ENCODE measurements at regions not wholly inside any gene's neighbourhood (a gene's known extent, or its start where the extent isn't known, plus 50 kb on each side); places are given as distances from the start of the nearest gene placed in this dataset.
A peak's percentile ranks its signal among the peaks of the same experiment; 100 is the strongest.

GRCh38 chr1:55507578-55507931 is 292.4 kb upstream of the USP24 start:
- H3K9me3 ChIP-seq = no peaks in the 10 kb centered on the region
- 81 to 83% methylated on average over 2 of the region's 2 CpGs for WGBS, 2 donors
- TF ChIP-seq CTCF (IDR thresholded peaks at IDR 0.05) (no peak), POLR2A (IDR thresholded peaks at IDR 0.05) (no peak)
- no peak overlapping the region for H3K4me3 ChIP-seq
- DNase-seq = no peak
- H3K4me1 ChIP-seq = peaks cover 14% of the 10 kb centered on the region
- no peaks in the 10 kb centered on the region for H3K27me3 ChIP-seq
- intact Hi-C loops (cut with DNase I; ENCODE audit: low total_unique reads) = no loop called here
- H3K36me3 ChIP-seq (ENCODE audit: low read depth, missing control alignments) = no peaks in the 10 kb centered on the region
- H3K27ac ChIP-seq = no peak overlapping the region

- TF ChIP-seq POLR2A (IDR thresholded peaks at IDR 0.05) (no peak), CTCF (IDR thresholded peaks at IDR 0.05) (no peak)
- intact Hi-C loops (cut with DNase I; ENCODE audit: low total_unique reads) = no loop called here
- H3K4me3 ChIP-seq = no peak overlapping the region
- no peak for DNase-seq
- peaks cover 14% of the 10 kb centered on the region for H3K4me1 ChIP-seq
- no peak overlapping the region for H3K27ac ChIP-seq
- H3K36me3 ChIP-seq (ENCODE audit: low read depth, missing control alignments) = no peaks in the 10 kb centered on the region
- no peaks in the 10 kb centered on the region for H3K27me3 ChIP-seq
- 73 to 74% methylated on average over 6 of the region's 6 CpGs for WGBS, 2 donors
- no peaks in the 10 kb centered on the region for H3K9me3 ChIP-seq
Measured at GRCh38 chr1:55506740-55507577, 291.8 kb upstream of the USP24 start.

- no peak overlapping the region for H3K27ac ChIP-seq
- no peaks in the 10 kb centered on the region for H3K9me3 ChIP-seq
- no peaks in the 10 kb centered on the region for H3K27me3 ChIP-seq
- H3K4me3 ChIP-seq = no peak overlapping the region
- TF ChIP-seq CTCF (IDR thresholded peaks at IDR 0.05) = no peak
- no peak for TF ChIP-seq POLR2A (IDR thresholded peaks at IDR 0.05)
- no peaks in the 10 kb centered on the region for H3K36me3 ChIP-seq (ENCODE audit: low read depth, missing control alignments)
- peaks cover 14% of the 10 kb centered on the region for H3K4me1 ChIP-seq
- intact Hi-C loops (cut with DNase I; ENCODE audit: low total_unique reads) = no loop called here
- no peak for DNase-seq
Measured at GRCh38 chr1:55505326-55505725, 290.2 kb upstream of the USP24 start.

- Histone ChIP-seq H3K27ac (peak overlapping the region in 1 of 2 donors; percentile 26), H3K4me3 (no peak overlapping the region), H3K4me1 (peaks cover 14% of the 10 kb centered on the region), H3K36me3 (ENCODE audit: low read depth, missing control alignments) (no peaks in the 10 kb centered on the region), H3K9me3 (no peaks in the 10 kb centered on the region), H3K27me3 (no peaks in the 10 kb centered on the region)
- WGBS, 2 donors = 55 to 56% methylated on average over 4 of the region's 4 CpGs
- TF ChIP-seq POLR2A (IDR thresholded peaks at IDR 0.05) = no peak
- no peak for TF ChIP-seq CTCF (IDR thresholded peaks at IDR 0.05)
- intact Hi-C loops (cut with DNase I; ENCODE audit: low total_unique reads) = no loop called here
- no peak for DNase-seq
Measured at GRCh38 chr1:55504306-55504731, 289.2 kb upstream of the USP24 start.

Measured in testis (tissue), 2 donors.